ENCODE measurements at regions not wholly inside any gene's neighbourhood (a gene's known extent, or its start where the extent isn't known, plus 50 kb on each side); places are given as distances from the start of the nearest gene placed in this dataset.
A peak's percentile ranks its signal among the peaks of the same experiment; 100 is the strongest.

- H3K36me3 Mint-ChIP-seq (ENCODE audit: low read depth), result no peaks in the 10 kb centered on the region
- peaks cover 5% of the 10 kb centered on the region for H3K4me1 Mint-ChIP-seq
- no peaks in the 10 kb centered on the region for H3K27me3 Mint-ChIP-seq
- peaks cover 2% of the 10 kb centered on the region for H3K9me3 Mint-ChIP-seq
- no peak overlapping the region for H3K4me3 Mint-ChIP-seq
- H3K27ac Mint-ChIP-seq, result no peak overlapping the region
- CTCF ChIA-PET, result interaction anchor here (1.5 kb wide), 1 partner anchor 15 kb away, joined by 3 read pairs; no protein-coding TSS in a partner anchor
- POLR2A ChIA-PET, result interaction anchor here (6.4 kb wide), 1 partner anchor 331 kb away, joined by 58 read pairs; the partner anchor contains the start of gene BTG1
- no peak for DNase-seq
Measured at GRCh38 chr12:91813701-91814100, 331.9 kb downstream of the BTG1 start.

GRCh38 chr12:91811481-91812287 is 334.0 kb downstream of the BTG1 start:
- H3K4me1 Mint-ChIP-seq, result peaks cover 5% of the 10 kb centered on the region
- CTCF ChIA-PET, result interaction anchor here (0.7 to 3.4 kb wide), 49 partner anchors 9 to 838 kb away, joined by 3 to 41 read pairs (median 4); partner anchors contain the start of gene BTG1
- peak overlapping the region; percentile 13 for H3K27ac Mint-ChIP-seq
- H3K4me3 Mint-ChIP-seq, result no peak overlapping the region
- POLR2A ChIA-PET, result interaction anchor here (0.6 to 6.4 kb wide), 7 partner anchors 10 to 333 kb away, joined by 3 to 58 read pairs (median 3); partner anchors contain the start of gene BTG1
- peaks cover 7% of the 10 kb centered on the region for H3K9me3 Mint-ChIP-seq
- no peaks in the 10 kb centered on the region for H3K36me3 Mint-ChIP-seq (ENCODE audit: low read depth)
- H3K27me3 Mint-ChIP-seq, result no peaks in the 10 kb centered on the region
- DNase-seq, result peak; percentile 69

DNA sequence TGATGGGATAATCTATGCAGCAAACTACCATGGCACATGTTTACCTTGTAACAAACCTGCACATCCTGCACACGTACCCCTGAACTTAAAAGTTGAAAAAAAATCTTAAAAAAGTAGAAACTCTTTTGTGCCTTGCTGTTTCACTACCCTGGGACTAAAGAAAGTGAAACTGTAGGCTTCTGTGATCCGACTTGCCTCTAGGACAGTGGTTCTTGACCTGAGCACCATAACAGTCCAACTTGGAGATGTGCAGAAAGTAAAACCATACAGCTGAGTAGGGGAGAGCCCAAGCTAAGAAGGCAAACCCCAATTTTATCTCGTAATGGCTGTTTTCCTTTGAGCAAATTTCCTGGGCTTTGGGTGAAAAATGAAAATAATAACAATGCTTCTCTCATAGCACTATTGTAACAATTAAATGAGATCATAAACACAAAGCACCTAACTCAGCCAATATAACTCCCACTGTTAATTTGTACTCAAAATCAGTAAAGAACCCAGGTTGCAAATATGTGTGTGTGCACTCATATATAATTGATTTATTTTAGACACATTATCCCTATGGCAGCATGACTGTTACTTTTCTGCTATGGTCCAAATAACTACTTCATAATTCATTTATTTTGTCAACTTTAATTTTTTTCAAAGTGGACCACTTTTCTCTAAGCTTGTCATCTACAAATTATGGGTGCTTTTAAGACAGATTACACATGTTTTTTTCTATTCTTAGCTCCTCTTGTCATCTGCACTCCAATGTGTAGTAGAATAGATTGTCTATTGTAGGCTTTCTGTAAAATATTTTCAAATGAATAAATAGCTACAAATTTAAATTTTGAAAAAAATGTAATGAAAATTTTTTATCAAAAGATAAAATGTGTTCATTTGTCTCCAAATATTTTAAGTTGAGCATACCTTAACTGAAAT is 334.9 kb downstream of the BTG1 start:
- H3K9me3 Mint-ChIP-seq, result peaks cover 15% of the 10 kb centered on the region
- no peak overlapping the region for H3K4me3 Mint-ChIP-seq
- no peaks in the 10 kb centered on the region for H3K27me3 Mint-ChIP-seq
- no peak overlapping the region for H3K27ac Mint-ChIP-seq
- CTCF ChIA-PET, result interaction anchor here (0.7 to 3.4 kb wide), 43 partner anchors 9 to 839 kb away, joined by 3 to 41 read pairs (median 4); partner anchors contain the start of gene BTG1
- no peak for DNase-seq
- H3K36me3 Mint-ChIP-seq (ENCODE audit: low read depth), result peaks cover 4% of the 10 kb centered on the region
- POLR2A ChIA-PET, result interaction anchor here (0.6 to 6.4 kb wide), 6 partner anchors 9 to 334 kb away, joined by 3 to 58 read pairs (median 3); partner anchors contain the start of gene BTG1
- peaks cover 5% of the 10 kb centered on the region for H3K4me1 Mint-ChIP-seq

DNA sequence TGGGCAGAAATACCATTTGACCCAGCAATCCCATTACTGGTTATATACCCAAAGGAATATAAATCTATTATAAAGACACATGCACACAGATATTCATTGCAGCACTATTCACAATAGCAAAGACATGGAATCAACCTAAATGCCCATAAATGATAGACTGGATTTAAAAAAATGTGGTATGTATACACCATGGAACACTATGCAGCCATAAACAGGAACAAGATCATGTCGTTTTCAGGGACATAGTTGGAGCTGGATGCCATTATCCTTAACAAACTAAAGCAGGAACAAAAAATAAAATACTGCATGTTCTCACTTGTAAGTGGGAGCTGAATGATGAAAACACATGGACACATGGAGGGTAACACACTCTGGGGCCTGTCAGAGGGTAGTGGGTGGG is 335.6 kb downstream of the BTG1 start:
- ChIA-PET POLR2A (interaction anchor here (1.4 to 6.4 kb wide), 2 partner anchors 8 to 335 kb away, joined by 3 to 58 read pairs; partner anchors contain the start of gene BTG1), CTCF (interaction anchor here (1.3 to 3.4 kb wide), 5 partner anchors 11 to 428 kb away, joined by 4 to 41 read pairs (median 6); partner anchors contain the start of gene BTG1)
- no peaks in the 10 kb centered on the region for H3K27me3 Mint-ChIP-seq
- H3K4me1 Mint-ChIP-seq, result peaks cover 9% of the 10 kb centered on the region
- no peak overlapping the region for H3K27ac Mint-ChIP-seq
- no peak for DNase-seq
- H3K9me3 Mint-ChIP-seq, result peaks cover 18% of the 10 kb centered on the region
- H3K4me3 Mint-ChIP-seq, result no peak overlapping the region
- peaks cover 4% of the 10 kb centered on the region for H3K36me3 Mint-ChIP-seq (ENCODE audit: low read depth)

DNA sequence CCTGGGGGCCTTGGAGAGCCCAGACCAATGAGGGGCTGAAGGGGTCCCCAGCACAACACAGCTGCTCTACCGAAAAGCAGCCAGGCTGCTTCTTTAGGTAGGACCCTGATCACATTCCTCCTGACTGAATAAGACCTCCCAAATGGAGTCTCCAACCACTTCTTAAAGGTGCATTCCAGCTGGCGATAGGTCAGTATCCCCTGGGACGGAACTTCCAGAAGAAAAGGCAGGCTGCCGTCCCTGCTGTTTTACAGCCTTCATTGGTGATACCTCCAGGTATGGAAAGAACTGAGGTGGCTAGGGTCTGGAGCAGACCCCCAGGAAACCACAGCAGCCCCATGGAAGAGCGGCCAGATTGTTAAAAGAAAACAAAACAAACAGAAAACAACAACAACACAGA is 340.6 kb downstream of the BTG1 start:
- ChIA-PET POLR2A (interaction anchor here (1.4 kb wide), 1 partner anchor 339 kb away, joined by 3 read pairs; no protein-coding TSS in a partner anchor), CTCF (no interaction called here)
- Mint-ChIP-seq H3K36me3 (ENCODE audit: low read depth) (peaks cover 4% of the 10 kb centered on the region), H3K9me3 (peaks cover 23% of the 10 kb centered on the region), H3K27ac (no peak overlapping the region), H3K4me1 (peaks cover 4% of the 10 kb centered on the region), H3K27me3 (no peaks in the 10 kb centered on the region), H3K4me3 (no peak overlapping the region)
- no peak for DNase-seq

- no peak overlapping the region for H3K27ac Mint-ChIP-seq
- DNase-seq, result no peak
- H3K27me3 Mint-ChIP-seq, result no peaks in the 10 kb centered on the region
- peaks cover 4% of the 10 kb centered on the region for H3K4me1 Mint-ChIP-seq
- ChIA-PET POLR2A (interaction anchor here (1.4 kb wide), 1 partner anchor 339 kb away, joined by 3 read pairs; no protein-coding TSS in a partner anchor), CTCF (no interaction called here)
- no peak overlapping the region for H3K4me3 Mint-ChIP-seq
- H3K9me3 Mint-ChIP-seq, result peaks cover 22% of the 10 kb centered on the region
- peaks cover 4% of the 10 kb centered on the region for H3K36me3 Mint-ChIP-seq (ENCODE audit: low read depth)
Measured at GRCh38 chr12:91804533-91804932, 341.1 kb downstream of the BTG1 start.

DNA sequence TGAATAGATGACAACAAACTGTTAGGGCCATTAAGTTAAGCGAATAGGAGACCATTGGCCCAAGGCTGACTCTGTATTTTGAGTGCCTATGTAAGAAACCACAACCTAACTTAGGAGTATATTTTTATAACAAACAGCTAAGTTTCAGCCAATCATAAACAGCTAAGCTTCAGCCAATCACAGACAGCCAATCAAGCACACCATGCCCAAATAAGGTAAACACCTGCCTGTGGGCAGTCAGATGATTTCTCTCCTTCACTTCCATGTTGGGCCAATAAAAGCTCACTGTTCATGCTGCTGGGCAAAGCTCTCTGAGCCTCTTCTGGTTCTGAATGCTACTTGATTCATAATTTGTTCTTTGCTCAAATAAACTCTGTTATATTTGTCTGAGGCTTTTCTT is 344.6 kb downstream of the BTG1 start:
- Mint-ChIP-seq H3K36me3 (ENCODE audit: low read depth) (no peaks in the 10 kb centered on the region), H3K9me3 (peaks cover 12% of the 10 kb centered on the region), H3K4me1 (peaks cover 4% of the 10 kb centered on the region), H3K27me3 (no peaks in the 10 kb centered on the region), H3K27ac (no peak overlapping the region), H3K4me3 (no peak overlapping the region)
- POLR2A ChIA-PET, result interaction anchor here (1.2 kb wide), 1 partner anchor 10 kb away, joined by 3 read pairs; no protein-coding TSS in a partner anchor
- CTCF ChIA-PET, result interaction anchor here (3.1 kb wide), 1 partner anchor 10 kb away, joined by 18 read pairs; no protein-coding TSS in a partner anchor
- DNase-seq, result no peak

DNA sequence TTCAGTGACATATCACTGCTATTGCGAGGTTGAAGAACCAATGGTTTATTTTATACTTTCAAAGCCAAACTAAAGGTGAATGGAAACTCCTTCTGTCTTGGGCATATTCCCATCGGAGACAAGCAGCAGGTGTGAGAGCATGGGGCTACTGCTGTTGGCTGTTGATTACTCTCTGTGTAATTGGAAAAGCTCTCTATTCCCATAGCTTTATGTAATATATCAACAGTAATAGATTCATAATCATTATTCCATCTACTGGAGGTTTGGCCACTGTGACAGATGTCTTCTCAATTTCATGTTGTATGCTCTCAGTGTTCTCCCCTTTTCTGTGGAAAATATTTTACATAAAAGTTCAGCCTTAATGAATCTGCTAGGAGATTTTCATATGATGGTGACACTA is 352.0 kb downstream of the BTG1 start:
- Mint-ChIP-seq H3K4me1 (no peaks in the 10 kb centered on the region), H3K9me3 (peaks cover 6% of the 10 kb centered on the region), H3K4me3 (no peak overlapping the region), H3K27me3 (no peaks in the 10 kb centered on the region), H3K36me3 (ENCODE audit: low read depth) (no peaks in the 10 kb centered on the region), H3K27ac (no peak overlapping the region)
- DNase-seq, result no peak
- CTCF ChIA-PET, result no interaction called here
- POLR2A ChIA-PET, result no interaction called here

DNA sequence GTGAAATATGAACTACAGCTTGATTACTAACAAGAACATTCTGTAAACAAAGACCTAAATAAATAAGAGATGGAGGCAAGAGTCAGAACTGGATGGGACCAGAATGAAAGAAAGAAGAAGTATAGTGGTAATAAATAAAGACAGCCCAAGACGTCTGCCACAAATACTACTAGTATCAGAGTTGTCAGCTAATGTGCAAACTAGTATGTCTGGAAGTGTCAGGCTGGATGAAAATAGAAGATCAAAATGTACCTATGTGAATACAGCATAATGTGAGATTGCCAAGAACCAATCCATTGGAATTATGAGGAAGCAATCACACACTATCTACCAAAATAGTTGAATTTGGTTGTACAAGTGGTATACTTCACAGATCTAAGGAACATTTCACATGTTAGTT is 353.0 kb downstream of the BTG1 start:
- Mint-ChIP-seq H3K4me1 (no peaks in the 10 kb centered on the region), H3K27ac (no peak overlapping the region), H3K27me3 (no peaks in the 10 kb centered on the region), H3K9me3 (peaks cover 6% of the 10 kb centered on the region), H3K36me3 (ENCODE audit: low read depth) (no peaks in the 10 kb centered on the region), H3K4me3 (no peak overlapping the region)
- no peak for DNase-seq
- ChIA-PET CTCF (no interaction called here), POLR2A (no interaction called here)

DNA sequence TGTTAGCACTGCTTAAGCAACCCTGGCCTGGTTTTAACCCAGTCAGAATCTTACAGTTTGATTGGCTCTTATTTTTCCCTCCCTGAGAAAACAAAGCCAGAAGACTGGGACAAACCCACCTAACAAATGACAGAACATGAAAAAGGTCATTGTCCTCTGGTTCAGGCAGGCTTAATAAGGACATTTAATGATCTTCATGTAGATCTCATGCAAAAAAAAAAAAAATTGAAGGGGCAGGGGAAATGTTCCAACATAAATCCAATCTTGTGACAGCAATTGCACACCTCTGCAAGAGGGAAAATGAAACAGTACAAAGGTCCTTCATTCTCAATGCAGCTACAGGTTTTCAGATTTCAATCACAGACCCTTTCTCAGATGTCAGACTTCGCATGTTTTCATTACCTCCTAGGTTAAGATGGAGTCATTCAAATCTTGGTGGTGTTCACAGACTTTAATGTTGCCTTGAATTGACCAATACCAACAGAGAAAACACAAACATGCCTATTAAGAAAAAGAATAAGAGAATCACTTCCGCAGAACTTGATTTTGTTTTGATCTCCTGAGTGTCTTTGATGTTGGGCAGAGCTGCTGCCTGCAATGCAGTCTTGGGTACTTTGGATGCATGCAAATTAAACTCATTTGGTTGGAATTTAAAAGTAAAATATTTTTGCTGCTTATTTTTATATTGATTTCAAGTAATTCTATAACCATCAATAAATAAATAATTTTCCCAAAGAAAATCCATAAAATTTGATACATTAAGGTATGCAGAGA is 359.0 kb downstream of the BTG1 start:
- H3K9me3 Mint-ChIP-seq, result peaks cover 8% of the 10 kb centered on the region
- CTCF ChIA-PET, result interaction anchor here (2.0 kb wide), 1 partner anchor 25 kb away, joined by 8 read pairs; no protein-coding TSS in a partner anchor
- POLR2A ChIA-PET, result no interaction called here
- no peaks in the 10 kb centered on the region for H3K36me3 Mint-ChIP-seq (ENCODE audit: low read depth)
- peaks cover 17% of the 10 kb centered on the region for H3K4me1 Mint-ChIP-seq
- H3K27me3 Mint-ChIP-seq, result no peaks in the 10 kb centered on the region
- no peak overlapping the region for H3K27ac Mint-ChIP-seq
- H3K4me3 Mint-ChIP-seq, result no peak overlapping the region
- no peak for DNase-seq

GRCh38 chr12:91785655-91786498 is 359.8 kb downstream of the BTG1 start:
- peaks cover 17% of the 10 kb centered on the region for H3K4me1 Mint-ChIP-seq
- ChIA-PET CTCF (no interaction called here), POLR2A (no interaction called here)
- peaks cover 5% of the 10 kb centered on the region for H3K9me3 Mint-ChIP-seq
- no peaks in the 10 kb centered on the region for H3K36me3 Mint-ChIP-seq (ENCODE audit: low read depth)
- H3K27ac Mint-ChIP-seq, result no peak overlapping the region
- no peak for DNase-seq
- no peak overlapping the region for H3K4me3 Mint-ChIP-seq
- no peaks in the 10 kb centered on the region for H3K27me3 Mint-ChIP-seq
